K562 (cell line): ENCODE measurements at regions not wholly inside any gene's neighbourhood (a gene's known extent, or its start where the extent isn't known, plus 50 kb on each side); places are given as distances from the start of the nearest gene placed in this dataset.

ENCODE experiments used
- ATAC-seq: fragments of 200-7000 bp; cut with Tn5 transposase; 3 replicates; pipeline ENCODE4 v1.9.1; 2020; ENCODE audit warnings: moderate library complexity
- BruUV-seq: library from RNA; stranded (reverse); fragments of 400-500 nt; replicated peaks from 2 replicates; lab custom pipeline; 2021; lab: Mats Ljungman, UMichigan
- CTCF ChIA-PET: fragments of 300-600 bp; formaldehyde crosslinking; extraction: SDS; loops from one replicate; lab custom pipeline; 2021; ENCODE audit warnings: low intra/inter-chr PET ratio; lab: Yijun Ruan, JAX
- POLR2A ChIA-PET: fragments of 300-600, 350-650 bp; sonication (Branson Sonifier 250); formaldehyde crosslinking; extraction: SDS; loops from one replicate; lab custom pipeline; 2021; ENCODE audit warnings: antibody characterized with exemption, inconsistent platforms; lab: Yijun Ruan, JAX
- DNase-seq, 4 experiments: peaks; one replicate each; pipeline versions ENCODE4 v3.0.0 to v3.0.0-alpha.2; 2011 to 2018; ENCODE audit warnings: low spot score in 3 of 4, mixed read lengths in 3 of 4; ENCODE audit errors: extremely low read depth in 1 of 4
- FAIRE-seq: peaks from 2 replicates; lab custom pipeline; 2011; peaks lifted over from hg19 to GRCh38; lab: Jason Lieb, UNC
- H2AFZ ChIP-seq: 2 replicates; pipeline ENCODE4 v1.6.0; 2011; ENCODE audit warnings: low read depth, low read length, control low read depth, inconsistent platforms
- H3K27ac ChIP-seq: fragments of 200-600 bp; 3 replicates; pipeline ENCODE4 v1.8.0; 2011; ENCODE audit warnings: low read depth, mild to moderate bottlenecking, control low read depth, inconsistent platforms, low read length, moderate library complexity, mixed read lengths; ENCODE audit errors: extremely low read depth
- H3K27me3 ChIP-seq, 2 experiments: fragments of 300-600 bp in 1 of 2; 2 replicates in 1 of 2; 3 replicates in 1 of 2; pipeline versions ENCODE4 v1.6.0 to v1.8.0; 2011; ENCODE audit warnings: inconsistent platforms in 2 of 2, low read length in 2 of 2, mild to moderate bottlenecking in 1 of 2, mixed read lengths in 1 of 2, moderate library complexity in 1 of 2; ENCODE audit not compliant: control insufficient read depth in 2 of 2, insufficient read depth in 2 of 2
- H3K36me3 ChIP-seq: fragments of 300-600 bp; 3 replicates; pipeline ENCODE4 v1.8.0; 2011; ENCODE audit warnings: mild to moderate bottlenecking, low read length, inconsistent platforms; ENCODE audit not compliant: control insufficient read depth, insufficient read depth
- H3K4me1 ChIP-seq, 2 experiments: fragments of 200-600 bp in 1 of 2; replicated peaks in 1 of 2; 2 replicates in 1 of 2; 3 replicates in 1 of 2; pipeline versions ENCODE4 v1.5.1 to v1.8.0; 2011; ENCODE audit warnings: inconsistent platforms in 2 of 2, low read length in 2 of 2, mild to moderate bottlenecking in 1 of 2, mixed read lengths in 1 of 2, moderate library complexity in 1 of 2; ENCODE audit not compliant: control insufficient read depth in 2 of 2, insufficient read depth in 2 of 2
- H3K4me2 ChIP-seq: 2 replicates; pipeline ENCODE4 v1.6.1; 2011; ENCODE audit warnings: low read length, control low read depth, inconsistent platforms, mixed read lengths; ENCODE audit not compliant: insufficient read depth
- H3K4me3 ChIP-seq: fragments of 200-600 bp; sonication (generic), shearing (Covaris generic); 2 replicates; pipeline ENCODE4 v1.5.1; 2016; ENCODE audit warnings: control low read depth, inconsistent platforms
- H3K79me2 ChIP-seq: fragments of 200-600 bp; 3 replicates; pipeline ENCODE4 v1.8.0; 2011; ENCODE audit warnings: low read length, inconsistent platforms; ENCODE audit not compliant: control insufficient read depth, insufficient read depth
- H3K9ac ChIP-seq, 2 experiments: 2 replicates each; pipeline versions ENCODE4 v1.6.0 to v1.6.1; 2011; ENCODE audit warnings: low read depth in 2 of 2, low read length in 2 of 2, control low read depth in 1 of 2, inconsistent platforms in 1 of 2, mild to moderate bottlenecking in 1 of 2, mixed read lengths in 1 of 2; ENCODE audit not compliant: insufficient read depth in 1 of 2
- H3K9me1 ChIP-seq: one replicate; pipeline ENCODE4 v1.6.0; 2011; ENCODE audit warnings: inconsistent platforms, mild to moderate bottlenecking, low read length, moderate library complexity; ENCODE audit not compliant: control insufficient read depth, insufficient read depth
- H3K9me3 ChIP-seq: replicated peaks from 2 replicates; pipeline ENCODE4 v1.5.1; 2011; ENCODE audit warnings: low read depth, low read length, inconsistent platforms; ENCODE audit not compliant: control insufficient read depth, insufficient read depth
- H4K20me1 ChIP-seq: replicated peaks from 2 replicates; pipeline ENCODE4 v1.6.1; 2011; ENCODE audit warnings: low read length, inconsistent platforms, mixed read lengths; ENCODE audit not compliant: control insufficient read depth, insufficient read depth
- MTA3 ChIP-seq: fragments of 450-650 bp; formaldehyde crosslinking; IDR thresholded peaks from 2 replicates; pipeline ENCODE4 v1.6.1; 2017; ENCODE audit warnings: mild to moderate bottlenecking, borderline replicate concordance
- NFRKB ChIP-seq: fragments of 450-650 bp; IDR thresholded peaks from 2 replicates; pipeline ENCODE4 v1.6.1; 2016; ENCODE audit warnings: low read depth
- POLR3A ChIP-seq: IDR thresholded peaks from 2 replicates; pipeline ENCODE4 v1.6.1; 2011; ENCODE audit warnings: borderline replicate concordance, mild to moderate bottlenecking, moderate library complexity; ENCODE audit not compliant: insufficient read length, insufficient read depth; ENCODE audit errors: extremely low read depth
- THAP7 ChIP-seq: fragments of 250-450 bp; sonication (Bioruptor Pico); IDR thresholded peaks from 2 replicates; pipeline ENCODE4 v1.5.0; 2021
- THRA ChIP-seq: fragments of 450-650 bp; IDR thresholded peaks from 2 replicates; pipeline ENCODE4 v1.6.1; 2017; ENCODE audit warnings: mild to moderate bottlenecking, moderate library complexity
- ZBTB49 ChIP-seq: sonication (generic); formaldehyde crosslinking; IDR thresholded peaks from 2 replicates; pipeline ENCODE4 v1.8.0; 2022; ENCODE audit warnings: missing genetic modification reagents, mild to moderate bottlenecking, borderline replicate concordance
- WGBS: fragments of 100-300 bp; shearing (Covaris generic); methylation state at CpG from one replicate; pipeline ENCODE4 v1.1.6; 2016; ENCODE audit warnings: low coverage, mixed read lengths; ENCODE audit not compliant: insufficient coverage; ENCODE audit errors: missing lambda C conversion rate; 5-methylcytosine and 5-hydroxymethylcytosine counted together
- in situ Hi-C: fragments of 300-500 bp; cut with MboI; formaldehyde crosslinking; loops from 4 replicates; pipeline ENCODE4 v1.15.0; 2018; ENCODE audit warnings: inconsistent platforms, mixed read lengths
- intact Hi-C: fragments of 100-400 bp; cut with micrococcal nuclease; formaldehyde crosslinking; loops from 2 replicates; pipeline ENCODE4 v1.14.2; 2022

GRCh38 chr15:46166750-46167149, 531.9 kb downstream of the SQOR start:
- Histone ChIP-seq H3K9me3 (no peaks in the 10 kb centered on the region), H3K36me3 (no peaks in the 10 kb centered on the region), H3K9ac (no peak overlapping the region), H4K20me1 (no peaks in the 10 kb centered on the region), H3K27me3 (no peaks in the 10 kb centered on the region), H3K79me2 (no peaks in the 10 kb centered on the region), H3K4me3 (no peak overlapping the region), H3K4me1 (no peaks in the 10 kb centered on the region), H2AFZ (no peak overlapping the region), H3K9me1 (no peaks in the 10 kb centered on the region), H3K4me2 (no peak overlapping the region), H3K27ac (no peak overlapping the region)
- no peak for ATAC-seq
- ChIA-PET CTCF (no interaction called here), POLR2A (no interaction called here)
- no peak for DNase-seq
- intact Hi-C loops = no loop called here
- BruUV-seq = no TSS peak
- 0% methylated on average over 1 of the region's 1 CpG for WGBS
- in situ Hi-C loops = no loop called here
- no peak for FAIRE-seq
- TF ChIP-seq THRA (no peak), THAP7 (no peak)

- Histone ChIP-seq H3K9ac (no peak overlapping the region), H4K20me1 (no peaks in the 10 kb centered on the region), H3K9me3 (no peaks in the 10 kb centered on the region), H3K9me1 (no peaks in the 10 kb centered on the region), H3K4me2 (no peak overlapping the region), H2AFZ (no peak overlapping the region), H3K79me2 (no peaks in the 10 kb centered on the region), H3K4me1 (no peaks in the 10 kb centered on the region), H3K27me3 (no peaks in the 10 kb centered on the region), H3K4me3 (no peak overlapping the region), H3K36me3 (no peaks in the 10 kb centered on the region), H3K27ac (no peak overlapping the region)
- ChIA-PET CTCF (no interaction called here), POLR2A (no interaction called here)
- FAIRE-seq = no peak
- DNase-seq = no peak
- in situ Hi-C loops (no loop called here), intact Hi-C loops (no loop called here)
- 2% methylated on average over 3 of the region's 3 CpGs for WGBS
- no peak for ATAC-seq
- TF ChIP-seq POLR3A (no peak), MTA3 (no peak), NFRKB (no peak), ZBTB49 (no peak)
- BruUV-seq = no TSS peak
These were observed 535.5 kb downstream of the SQOR start for GRCh38 chr15:46170326-46170725.
